ENCODE measurements at regions not wholly inside any gene's neighbourhood (a gene's known extent, or its start where the extent isn't known, plus 50 kb on each side); places are given as distances from the start of the nearest gene placed in this dataset.
"Not testable (repeated sequence)": the region's sequence is repeated elsewhere in the genome, so short reads cannot be mapped to it uniquely, and the experiment has no call there.

GRCh38 chr5:135776457-135776856 is 58.0 kb upstream of the SLC25A48 start:
- no peak for DNase-seq (ENCODE audit: low spot score)

GRCh38 chr5:135761746-135762145 is 72.7 kb upstream of the SLC25A48 start:
- no peak for DNase-seq (ENCODE audit: low spot score)

GRCh38 chr5:135759149-135759784 is 75.2 kb upstream of the SLC25A48 start:
- DNase-seq (ENCODE audit: low spot score): no peak

GRCh38 chr5:135753990-135754389 is 80.5 kb upstream of the SLC25A48 start:
- no peak for DNase-seq (ENCODE audit: low spot score)

GRCh38 chr5:135750506-135750905 is 84.0 kb upstream of the SLC25A48 start:
- no peak for DNase-seq (ENCODE audit: low spot score)

GRCh38 chr5:135747824-135748223 is 86.6 kb upstream of the SLC25A48 start:
- DNase-seq (ENCODE audit: low spot score): no peak

- no peak for DNase-seq (ENCODE audit: low spot score)
Observed at GRCh38 chr5:135745897-135746500, 88.5 kb upstream of the SLC25A48 start.

- no peak for DNase-seq (ENCODE audit: low spot score)
Observed at GRCh38 chr5:135743705-135744411, 90.6 kb upstream of the SLC25A48 start.

- no peak for DNase-seq (ENCODE audit: low spot score)
Observed at GRCh38 chr5:135743181-135743580, 91.3 kb upstream of the SLC25A48 start.

- DNase-seq (ENCODE audit: low spot score): not testable (repeated sequence)
Observed at GRCh38 chr5:135742240-135742639, 92.2 kb upstream of the SLC25A48 start.

GRCh38 chr5:135741040-135741439 is 93.4 kb upstream of the SLC25A48 start:
- DNase-seq (ENCODE audit: low spot score): peak; percentile 20

- peak; percentile 45 for DNase-seq (ENCODE audit: low spot score)
Observed at GRCh38 chr5:135740475-135740874, 94.0 kb upstream of the SLC25A48 start.

GRCh38 chr5:135739383-135739981 is 95.0 kb upstream of the SLC25A48 start:
- DNase-seq (ENCODE audit: low spot score): peak; percentile 57

- peak; percentile 34 for DNase-seq (ENCODE audit: low spot score)
Observed at GRCh38 chr5:135738564-135738875, 95.9 kb upstream of the SLC25A48 start.

GRCh38 chr5:135737701-135738563 is 96.5 kb upstream of the SLC25A48 start:
- peak; percentile 30 for DNase-seq (ENCODE audit: low spot score)

- DNase-seq (ENCODE audit: low spot score): peak; percentile 8
Observed at GRCh38 chr5:135736952-135737351, 97.5 kb upstream of the SLC25A48 start.

- DNase-seq (ENCODE audit: low spot score): peak; percentile 15
Observed at GRCh38 chr5:135735831-135736230, 98.6 kb upstream of the SLC25A48 start.

- peak; percentile 17 for DNase-seq (ENCODE audit: low spot score)
Observed at GRCh38 chr5:135734956-135735355, 99.5 kb upstream of the SLC25A48 start.

GRCh38 chr5:135731034-135731433 is 103.4 kb upstream of the SLC25A48 start:
- not testable (repeated sequence) for DNase-seq (ENCODE audit: low spot score)

- DNase-seq (ENCODE audit: low spot score): peak; percentile 6
Observed at GRCh38 chr5:135730161-135730560, 104.3 kb upstream of the SLC25A48 start.

GRCh38 chr5:135729321-135729786 is 105.1 kb upstream of the SLC25A48 start:
- no peak for DNase-seq (ENCODE audit: low spot score)

- no peak for DNase-seq (ENCODE audit: low spot score)
Observed at GRCh38 chr5:135724617-135725016, 109.8 kb upstream of the SLC25A48 start.

Data from left forelimb (tissue), 1 donor.